NCI-H1092 (cell line): ENCODE measurements at regions not wholly inside any gene's neighbourhood (a gene's known extent, or its start where the extent isn't known, plus 50 kb on each side); places are given as distances from the start of the nearest gene placed in this dataset.

Experiments
- DNase-seq: peaks from one replicate; lab custom pipeline; 2025; lab: John Stamatoyannopoulos, UW

DNA sequence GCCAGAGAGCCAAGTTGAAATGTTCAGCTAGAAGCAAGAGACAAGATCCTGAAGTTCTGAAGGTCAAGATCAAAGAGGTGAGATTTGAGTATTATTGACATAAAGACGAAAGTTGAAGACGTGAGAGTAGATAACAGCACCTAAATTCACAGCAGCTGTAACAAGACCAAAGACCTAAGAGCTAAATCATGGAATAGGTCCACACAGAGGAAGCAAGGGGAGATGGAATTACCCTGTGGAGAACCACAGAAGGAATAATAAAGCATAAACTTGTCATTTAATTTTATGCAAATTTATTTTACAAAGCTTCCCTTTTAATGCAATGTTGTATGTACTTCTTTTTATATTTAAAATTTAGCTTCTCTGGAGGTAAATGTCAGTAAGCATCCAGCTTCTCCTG lies 523.7 kb downstream of the NR2F1-AS1 start:
- no peak for DNase-seq

DNA sequence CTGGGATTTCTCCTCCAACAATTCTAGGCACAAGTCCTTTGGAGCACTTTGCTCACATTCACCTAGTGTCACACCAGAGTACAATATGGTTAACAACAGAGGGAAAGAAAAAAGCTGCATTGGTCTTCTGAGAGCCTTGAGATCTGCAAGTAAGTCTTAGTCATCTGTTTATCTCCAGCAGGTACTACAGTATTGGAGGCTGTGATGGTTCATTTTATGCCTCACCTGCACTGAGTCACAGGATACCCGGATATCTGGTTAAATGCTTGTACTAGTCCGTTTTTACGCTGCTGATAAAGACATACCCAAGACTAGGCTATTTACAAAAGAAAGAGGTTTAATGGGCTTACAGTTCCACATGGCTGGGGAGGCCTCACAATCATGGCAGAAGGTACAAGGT lies 525.0 kb downstream of the NR2F1-AS1 start:
- no peak for DNase-seq

GRCh38 chr5:93055561-93055960 lies 525.5 kb downstream of the NR2F1-AS1 start:
- DNase-seq: no peak

- DNase-seq: no peak
Measured at GRCh38 chr5:93054424-93055163, 526.4 kb downstream of the NR2F1-AS1 start.

GRCh38 chr5:93053825-93054224 lies 527.2 kb downstream of the NR2F1-AS1 start:
- no peak for DNase-seq

GRCh38 chr5:93048858-93049257 lies 532.2 kb downstream of the NR2F1-AS1 start:
- no peak for DNase-seq

DNA sequence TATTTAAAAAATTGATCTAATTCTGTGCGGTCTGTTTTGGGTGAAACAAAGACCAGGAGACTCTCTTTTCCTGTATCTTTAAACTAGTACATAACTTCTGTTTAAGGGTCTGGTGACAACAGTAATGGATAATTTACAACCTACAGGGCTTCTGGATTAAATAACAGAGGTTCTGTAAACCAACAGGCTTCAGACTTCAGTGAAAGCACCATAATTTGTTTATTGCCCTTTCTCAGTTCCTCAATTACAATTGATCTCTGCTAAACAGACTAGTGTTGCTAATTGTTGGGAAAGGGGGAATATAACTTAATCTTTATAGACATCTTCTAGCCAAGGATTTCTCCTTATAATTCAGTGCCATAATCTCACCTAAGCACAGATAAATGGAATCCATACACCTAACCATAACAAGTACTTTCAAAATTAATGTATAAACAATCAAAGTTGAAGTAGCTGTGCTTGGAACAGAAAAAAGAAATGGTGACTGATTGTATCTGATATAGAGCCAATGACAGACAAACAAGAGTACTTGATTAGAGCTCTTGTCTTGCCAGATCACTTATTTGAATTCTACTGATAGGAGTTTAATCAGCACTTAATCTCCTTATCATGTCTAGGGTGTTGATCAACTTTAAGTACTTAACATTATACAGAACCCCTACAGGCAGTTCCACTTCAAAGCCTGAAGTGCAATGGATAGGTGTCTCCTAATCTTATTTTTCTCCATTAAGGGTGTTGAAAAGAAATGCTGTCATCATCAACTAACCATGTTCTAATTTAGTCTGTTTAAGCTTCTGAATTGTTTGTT lies 536.0 kb downstream of the NR2F1-AS1 start:
- DNase-seq: no peak

GRCh38 chr5:93039888-93040287 lies 541.1 kb downstream of the NR2F1-AS1 start:
- DNase-seq: no peak

- DNase-seq: no peak
Measured at GRCh38 chr5:93034621-93035590, 546.1 kb downstream of the NR2F1-AS1 start.

DNA sequence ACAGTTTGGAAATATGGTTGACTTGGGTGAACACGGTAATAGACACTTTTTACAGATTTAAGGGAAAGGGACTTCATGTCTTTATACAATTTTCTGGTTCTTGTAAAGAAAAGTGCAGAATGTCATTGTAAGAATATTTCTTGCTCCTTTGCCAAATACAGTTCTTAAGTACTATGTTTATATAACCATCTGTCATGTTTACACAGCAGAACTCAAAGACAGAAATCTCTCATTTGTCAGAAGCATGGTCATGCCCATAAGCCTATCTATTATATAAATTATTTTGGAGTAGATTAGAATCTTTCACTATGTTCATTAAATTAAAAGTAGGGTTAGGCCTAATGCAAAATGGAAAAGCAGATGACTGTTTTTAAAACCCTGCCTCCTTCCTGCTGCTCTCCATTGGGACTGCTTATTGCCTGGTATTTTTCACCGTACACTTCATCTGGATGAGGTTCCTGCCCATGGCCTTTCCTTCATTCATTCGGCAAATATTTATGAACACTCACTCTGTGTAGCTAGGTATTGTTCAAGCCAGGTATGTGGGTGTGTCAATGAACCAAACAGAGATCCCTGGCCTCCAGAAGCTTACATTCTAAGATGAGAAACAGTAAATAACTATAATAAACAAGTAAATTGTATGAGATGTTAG lies 558.1 kb downstream of the NR2F1-AS1 start:
- DNase-seq: no peak

DNA sequence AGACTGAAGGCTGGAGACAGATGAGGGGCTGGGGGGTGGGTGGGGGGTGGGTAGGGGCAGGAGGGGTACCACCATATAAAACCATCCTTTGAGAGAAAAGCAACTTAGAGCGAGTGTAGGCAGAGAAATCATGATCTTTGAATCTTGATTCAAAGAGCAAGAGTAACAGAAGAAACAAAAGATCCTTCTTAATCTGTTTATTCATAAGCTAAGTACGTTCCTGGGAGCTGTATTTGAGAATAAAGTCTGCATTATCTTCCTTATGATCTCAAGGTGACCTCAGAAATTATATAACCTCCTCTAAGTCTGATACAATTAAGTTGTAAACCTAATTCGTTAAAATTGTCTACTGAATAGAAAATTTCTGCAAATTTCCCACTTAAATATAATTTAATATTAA lies 558.8 kb downstream of the NR2F1-AS1 start:
- DNase-seq: no peak

DNA sequence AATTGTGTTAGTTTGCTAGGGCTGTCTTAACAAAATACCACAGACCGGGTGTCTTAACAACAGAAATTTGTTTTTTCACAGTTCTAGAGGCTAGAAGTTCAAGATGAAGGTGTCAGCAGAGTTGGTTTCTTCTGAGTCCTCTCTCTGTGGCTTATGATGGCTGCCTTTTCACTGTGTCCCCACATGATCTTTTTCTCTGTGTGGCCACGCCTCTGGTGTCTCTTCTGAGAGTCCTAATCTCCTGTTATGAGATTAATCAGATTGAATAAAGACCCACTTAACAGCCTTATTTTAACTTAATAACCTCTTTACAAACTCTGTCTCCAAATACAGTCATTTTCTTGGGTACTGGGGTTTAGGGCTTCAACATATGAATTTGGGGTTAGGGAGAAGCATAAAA lies 561.1 kb downstream of the NR2F1-AS1 start:
- DNase-seq: no peak

DNA sequence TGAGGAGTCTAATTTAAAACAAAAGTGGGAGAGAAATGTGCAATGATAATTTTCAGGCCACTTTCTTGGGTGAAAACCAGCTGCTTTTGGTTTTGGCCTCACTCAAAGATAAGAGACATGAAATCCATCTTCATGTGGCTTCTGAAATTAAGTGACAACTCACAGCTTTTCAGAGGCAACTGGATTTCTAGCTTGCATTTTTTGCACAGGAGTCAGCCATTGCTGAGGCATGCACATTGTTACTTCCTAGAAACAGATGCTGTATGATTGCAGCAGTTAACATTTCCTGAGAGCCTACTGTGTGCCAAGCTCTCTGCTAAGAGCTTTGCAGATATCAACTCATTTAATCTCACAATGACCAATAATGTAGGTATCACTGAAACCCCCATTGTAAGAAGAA lies 562.6 kb downstream of the NR2F1-AS1 start:
- no peak for DNase-seq

GRCh38 chr5:93017849-93018248 lies 563.2 kb downstream of the NR2F1-AS1 start:
- no peak for DNase-seq

- DNase-seq: no peak
Measured at GRCh38 chr5:93017376-93017775, 563.6 kb downstream of the NR2F1-AS1 start.

DNA sequence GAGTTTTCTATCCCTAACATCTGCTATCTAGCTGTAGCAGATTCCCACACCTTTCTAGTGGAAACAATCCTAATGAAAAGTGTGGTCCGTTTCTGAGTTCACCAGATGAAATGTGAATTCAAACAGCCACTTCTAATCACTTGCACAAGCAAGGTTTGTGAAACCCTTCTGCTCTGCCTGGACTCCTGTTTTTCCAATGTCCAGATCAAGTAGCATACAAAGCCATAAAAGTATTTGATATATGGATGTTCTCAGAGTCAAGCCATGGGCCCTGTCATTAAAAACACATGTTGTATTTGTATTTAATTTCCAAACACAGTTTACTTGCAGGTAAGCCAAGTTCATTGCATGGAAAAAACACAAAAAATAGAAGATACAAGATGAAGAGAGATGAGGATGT lies 570.4 kb downstream of the NR2F1-AS1 start:
- no peak for DNase-seq

DNA sequence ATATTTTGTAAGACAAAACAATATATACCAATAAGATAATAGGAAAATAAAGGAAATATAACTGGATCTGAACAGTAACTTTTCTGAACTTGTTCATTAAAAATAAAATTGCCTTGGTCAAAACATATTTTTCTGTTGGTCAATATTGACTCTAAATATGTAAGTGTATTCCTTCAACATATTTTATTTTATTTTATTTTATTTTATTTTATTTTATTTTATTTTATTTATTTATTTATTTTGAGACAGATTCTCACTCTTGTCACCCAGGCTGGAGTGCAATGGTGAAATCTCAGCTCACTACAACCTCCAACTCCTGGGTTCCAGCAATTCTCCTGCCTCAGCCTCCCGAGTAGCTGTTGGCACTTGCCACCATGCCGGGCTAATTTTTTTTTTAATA lies 571.0 kb downstream of the NR2F1-AS1 start:
- DNase-seq: no peak

- no peak for DNase-seq
Measured at GRCh38 chr5:93008502-93009207, 572.4 kb downstream of the NR2F1-AS1 start.

DNA sequence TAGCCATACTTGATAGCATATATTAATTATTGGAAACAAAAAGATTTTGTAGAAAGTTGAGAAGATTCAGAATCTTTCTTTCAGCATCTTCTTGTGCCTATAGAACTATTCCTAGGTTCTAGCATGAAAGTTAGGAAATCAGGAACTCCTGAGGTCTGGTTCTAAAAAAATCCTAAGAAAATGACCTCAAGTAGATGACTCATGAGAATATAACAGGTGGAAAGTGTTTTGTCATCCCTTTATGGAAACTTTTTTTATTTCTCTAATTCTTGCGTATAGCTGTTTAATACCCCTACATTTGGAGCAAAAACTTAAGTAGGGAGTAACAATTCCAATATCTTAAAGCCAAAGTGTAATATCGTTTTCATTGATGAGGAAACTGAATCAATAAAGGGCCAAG lies 574.1 kb downstream of the NR2F1-AS1 start:
- no peak for DNase-seq

DNA sequence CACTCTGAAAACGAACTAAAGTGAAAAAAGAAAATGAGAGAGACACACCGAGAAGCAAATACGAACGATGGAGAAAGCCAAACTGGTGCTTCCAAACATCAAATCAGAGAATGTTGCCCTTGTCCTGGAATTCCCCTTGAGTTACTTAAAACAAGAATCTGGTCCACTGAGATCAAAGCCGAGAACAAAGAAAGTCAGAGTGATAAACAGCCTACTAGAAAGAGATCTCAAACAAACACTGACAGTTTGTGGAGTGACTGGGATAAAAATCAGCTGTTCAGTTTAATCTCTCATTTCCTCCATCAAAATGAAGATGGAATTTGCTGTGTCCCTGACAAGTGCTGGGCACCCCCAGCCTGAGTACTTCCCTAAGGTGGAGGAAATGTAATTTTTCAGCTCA lies 582.6 kb downstream of the NR2F1-AS1 start:
- no peak for DNase-seq

GRCh38 chr5:92994392-92994791 lies 586.6 kb downstream of the NR2F1-AS1 start:
- DNase-seq: no peak
